Fibroblast of lung (primary cell): ENCODE measurements at regions not wholly inside any gene's neighbourhood (a gene's known extent, or its start where the extent isn't known, plus 50 kb on each side); places are given as distances from the start of the nearest gene placed in this dataset.
A peak's percentile ranks its signal among the peaks of the same experiment; 100 is the strongest.

ENCODE experiments used
- DNase-seq, 2 donors: peaks; one replicate each; pipeline versions ENCODE4 v3.0.0 to v3.0.0-alpha.2; 2010; ENCODE audit warnings: low read depth in 2 of 2
- H2AFZ ChIP-seq: 2 replicates; pipeline ENCODE4 v1.5.1; 2012; ENCODE audit warnings: low read length, control low read depth, inconsistent platforms
- H3K27ac ChIP-seq: 2 replicates; pipeline ENCODE4 v1.5.1; 2011; ENCODE audit warnings: low read length, control low read depth; ENCODE audit not compliant: insufficient read depth
- H3K27me3 ChIP-seq: 2 replicates; pipeline ENCODE4 v1.5.1; 2011; ENCODE audit warnings: mild to moderate bottlenecking, low read length; ENCODE audit not compliant: control insufficient read depth, insufficient read depth
- H3K36me3 ChIP-seq: 2 replicates; pipeline ENCODE4 v1.5.1; 2011; ENCODE audit warnings: low read length; ENCODE audit not compliant: control insufficient read depth, insufficient read depth
- H3K4me1 ChIP-seq: 2 replicates; pipeline ENCODE4 v1.5.1; 2011; ENCODE audit warnings: low read length; ENCODE audit not compliant: control insufficient read depth, insufficient read depth; ENCODE audit errors: extremely low read depth
- H3K4me2 ChIP-seq: 2 replicates; pipeline ENCODE4 v1.5.1; 2011; ENCODE audit warnings: low read length, control low read depth; ENCODE audit not compliant: insufficient read depth; ENCODE audit errors: extremely low read depth
- H3K4me3 ChIP-seq, 4 experiments: fragments of 200-600 bp in 1 of 4; sonication (generic) in 1 of 4; replicated peaks in 1 of 4; 2 replicates each; pipeline ENCODE4 v1.5.1; 2011 to 2016; ENCODE audit warnings: low read length in 4 of 4, low read depth in 3 of 4, mild to moderate bottlenecking in 3 of 4, control low read depth in 2 of 4, inconsistent platforms in 1 of 4, mixed read lengths in 1 of 4; ENCODE audit not compliant: insufficient read depth in 1 of 4; ENCODE audit errors: control extremely low read depth in 1 of 4
- H3K79me2 ChIP-seq: 2 replicates; pipeline ENCODE4 v1.5.1; 2012; ENCODE audit warnings: mild to moderate bottlenecking, low read length, inconsistent platforms; ENCODE audit not compliant: control insufficient read depth, insufficient read depth
- H3K9ac ChIP-seq: 2 replicates; pipeline ENCODE4 v1.5.1; 2011; ENCODE audit warnings: mild to moderate bottlenecking, low read length, control low read depth; ENCODE audit not compliant: insufficient read depth
- H3K9me3 ChIP-seq: 2 replicates; pipeline ENCODE4 v1.5.1; 2012; ENCODE audit warnings: low read depth, low read length; ENCODE audit not compliant: control insufficient read depth, insufficient read depth
- H4K20me1 ChIP-seq: 2 replicates; pipeline ENCODE4 v1.5.1; 2011; ENCODE audit warnings: low read length; ENCODE audit not compliant: control insufficient read depth, insufficient read depth; ENCODE audit errors: extremely low read depth
- CTCF ChIP-seq, 2 donors: IDR thresholded peaks in 1 of 2; conservative IDR thresholded peaks in 1 of 2; 1 replicate in 1 of 2; 2 replicates in 1 of 2; pipeline ENCODE4 v1.5.1; 2011 to 2012; ENCODE audit warnings: low read length in 2 of 2, control low read depth in 1 of 2, inconsistent platforms in 1 of 2, low read depth in 1 of 2, mild to moderate bottlenecking in 1 of 2
- EZH2 ChIP-seq: IDR thresholded peaks from 2 replicates; pipeline ENCODE4 v1.5.1; 2012; ENCODE audit warnings: low read length, control low read depth, mild to moderate bottlenecking; ENCODE audit errors: missing control alignments

GRCh38 chr13:97749174-97749573, 204.3 kb upstream of the IPO5 start:
- H3K4me1 ChIP-seq = peaks cover 4% of the 10 kb centered on the region
- TF ChIP-seq CTCF (conservative IDR thresholded peaks at IDR 0.05 in 1 of 2, IDR thresholded peaks at IDR 0.05 in 1 of 2; ENCODE audit: low read depth in 1 of 2, low read length in 2 of 2) (no peak), EZH2 (no peak)
- H3K4me2 ChIP-seq = no peak overlapping the region
- H3K27ac ChIP-seq = no peak overlapping the region
- H3K36me3 ChIP-seq = no peaks in the 10 kb centered on the region
- no peaks in the 10 kb centered on the region for H4K20me1 ChIP-seq
- H3K27me3 ChIP-seq = no peaks in the 10 kb centered on the region
- no peak overlapping the region for H2AFZ ChIP-seq
- H3K79me2 ChIP-seq = no peaks in the 10 kb centered on the region
- no peak overlapping the region for H3K9ac ChIP-seq
- no peak overlapping the region for H3K4me3 ChIP-seq
- peak in 1 of 2 donors; percentile 12 for DNase-seq
- no peaks in the 10 kb centered on the region for H3K9me3 ChIP-seq

GRCh38 chr13:97751477-97751876, 202.0 kb upstream of the IPO5 start:
- Histone ChIP-seq H2AFZ (no peak overlapping the region), H4K20me1 (no peaks in the 10 kb centered on the region), H3K27ac (no peak overlapping the region), H3K4me3 (no peak overlapping the region), H3K36me3 (no peaks in the 10 kb centered on the region), H3K4me1 (no peaks in the 10 kb centered on the region), H3K9me3 (no peaks in the 10 kb centered on the region), H3K9ac (no peak overlapping the region), H3K79me2 (no peaks in the 10 kb centered on the region), H3K27me3 (no peaks in the 10 kb centered on the region), H3K4me2 (no peak overlapping the region)
- no peak for TF ChIP-seq EZH2
- no peak for TF ChIP-seq CTCF (conservative IDR thresholded peaks at IDR 0.05 in 1 of 2, IDR thresholded peaks at IDR 0.05 in 1 of 2; ENCODE audit: low read depth in 1 of 2, low read length in 2 of 2)
- no peak for DNase-seq

- Histone ChIP-seq H3K9ac (no peak overlapping the region), H3K4me2 (no peak overlapping the region), H3K79me2 (no peaks in the 10 kb centered on the region), H3K9me3 (no peaks in the 10 kb centered on the region), H3K4me1 (no peaks in the 10 kb centered on the region), H3K4me3 (no peak overlapping the region), H3K27me3 (no peaks in the 10 kb centered on the region), H4K20me1 (no peaks in the 10 kb centered on the region), H3K36me3 (no peaks in the 10 kb centered on the region), H2AFZ (no peak overlapping the region), H3K27ac (no peak overlapping the region)
- TF ChIP-seq EZH2 (no peak), CTCF (conservative IDR thresholded peaks at IDR 0.05 in 1 of 2, IDR thresholded peaks at IDR 0.05 in 1 of 2; ENCODE audit: low read depth in 1 of 2, low read length in 2 of 2) (no peak)
- no peak for DNase-seq
Measured at GRCh38 chr13:97752961-97753668, 200.4 kb upstream of the IPO5 start.
